ENCODE measurements at regions not wholly inside any gene's neighbourhood (a gene's known extent, or its start where the extent isn't known, plus 50 kb on each side); places are given as distances from the start of the nearest gene placed in this dataset.
"Not testable (repeated sequence)": the region's sequence is repeated elsewhere in the genome, so short reads cannot be mapped to it uniquely, and the experiment has no call there.

- DNase-seq = no peak
Observed at GRCh38 chr4:184950117-184950830, 68.0 kb upstream of the HELT start.

- no peak for DNase-seq
Observed at GRCh38 chr4:184950926-184951325, 67.4 kb upstream of the HELT start.

GRCh38 chr4:184951668-184952160 is 66.6 kb upstream of the HELT start:
- no peak for DNase-seq

GRCh38 chr4:184952522-184952921 is 65.8 kb upstream of the HELT start:
- DNase-seq = no peak

- no peak for DNase-seq
Observed at GRCh38 chr4:184953421-184953945, 64.8 kb upstream of the HELT start.

- DNase-seq = no peak
Observed at GRCh38 chr4:184953971-184954370, 64.3 kb upstream of the HELT start.

- DNase-seq = no peak
Observed at GRCh38 chr4:184954482-184954881, 63.8 kb upstream of the HELT start.

GRCh38 chr4:184955116-184955515 is 63.2 kb upstream of the HELT start:
- no peak for DNase-seq

GRCh38 chr4:184955636-184956035 is 62.7 kb upstream of the HELT start:
- no peak for DNase-seq

- no peak for DNase-seq
Observed at GRCh38 chr4:184957446-184958115, 60.7 kb upstream of the HELT start.

GRCh38 chr4:184958127-184958922 is 60.0 kb upstream of the HELT start:
- no peak for DNase-seq

GRCh38 chr4:184958923-184959210 is 59.4 kb upstream of the HELT start:
- DNase-seq = no peak

- DNase-seq = no peak
Observed at GRCh38 chr4:184959309-184959708, 59.0 kb upstream of the HELT start.

- DNase-seq = no peak
Observed at GRCh38 chr4:184959786-184960185, 58.5 kb upstream of the HELT start.

GRCh38 chr4:184960505-184960971 is 57.8 kb upstream of the HELT start:
- DNase-seq = no peak

- DNase-seq = no peak
Observed at GRCh38 chr4:184961660-184962059, 56.6 kb upstream of the HELT start.

GRCh38 chr4:184962125-184962638 is 56.1 kb upstream of the HELT start:
- no peak for DNase-seq

- DNase-seq = peak; percentile 22
Observed at GRCh38 chr4:184965230-184966050, 52.9 kb upstream of the HELT start.

GRCh38 chr4:184966051-184966691 is 52.1 kb upstream of the HELT start:
- DNase-seq = peak; percentile 19

- DNase-seq = not testable (repeated sequence)
Observed at GRCh38 chr4:184967699-184968098, 50.6 kb upstream of the HELT start.

GRCh38 chr4:184968366-184968765 is 49.9 kb upstream of the HELT start:
- no peak for DNase-seq
